ENCODE measurements at regions not wholly inside any gene's neighbourhood (a gene's known extent, or its start where the extent isn't known, plus 50 kb on each side); places are given as distances from the start of the nearest gene placed in this dataset.
"Not testable (repeated sequence)": the region's sequence is repeated elsewhere in the genome, so short reads cannot be mapped to it uniquely, and the experiment has no call there.

GRCh38 chr2:105496271-105496670 lies 97.4 kb upstream of the FHL2 start:
- Histone ChIP-seq H3K27ac (ENCODE audit: low read length) (no peak overlapping the region), H3K9me3 (ENCODE audit: control insufficient read depth in 1 of 2, low read length in 2 of 2) (peaks cover 5 to 9% of the 10 kb centered on the region in 2 donors), H3K4me3 (ENCODE audit: low read depth in 1 of 2, low read length in 2 of 2) (no peak overlapping the region), H3K27me3 (ENCODE audit: low read depth, low read length) (no peaks in the 10 kb centered on the region), H3K36me3 (ENCODE audit: control insufficient read depth in 1 of 2, insufficient read depth in 2 of 2, low read length in 2 of 2) (no peaks in the 10 kb centered on the region), H3K4me1 (ENCODE audit: control insufficient read depth in 1 of 2, insufficient read depth in 2 of 2, low read length in 2 of 2) (no peaks in the 10 kb centered on the region)

DNA sequence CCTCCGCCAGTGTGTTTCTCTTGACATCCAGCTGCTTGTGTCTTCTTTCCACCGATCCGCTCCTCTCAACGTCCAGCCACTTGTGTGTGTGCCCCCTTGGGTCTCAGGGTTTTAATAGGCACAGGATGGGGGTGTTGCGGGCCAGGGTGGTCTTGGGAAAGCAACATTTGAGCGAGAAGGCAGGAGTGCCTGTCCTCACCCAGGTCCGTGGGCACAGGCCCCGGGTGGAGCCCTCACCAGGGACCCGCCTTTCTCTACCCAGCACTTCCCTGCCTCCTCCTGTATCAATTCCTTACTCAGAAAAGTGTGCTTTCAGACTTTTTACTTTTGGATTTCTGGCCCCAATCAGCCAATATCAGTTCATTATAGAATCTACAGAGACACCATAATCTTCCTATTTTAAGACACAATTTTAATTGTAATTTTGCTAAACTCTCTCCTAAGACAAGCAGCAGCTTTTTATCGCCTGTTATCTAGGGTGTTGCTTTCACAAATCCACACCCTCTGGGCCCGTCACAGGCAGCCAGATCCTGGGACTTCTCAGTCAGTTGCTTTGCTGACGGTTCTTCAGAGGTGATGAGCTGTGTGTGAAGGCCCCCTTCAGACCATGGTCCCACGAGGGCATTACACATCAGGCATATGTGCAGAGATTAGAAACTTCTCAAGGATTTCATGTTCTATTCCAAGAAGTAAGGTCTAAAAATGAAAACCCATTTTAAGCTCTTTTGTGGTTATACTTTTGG lies 96.0 kb upstream of the FHL2 start:
- H3K27me3 ChIP-seq (ENCODE audit: low read depth, low read length) = no peaks in the 10 kb centered on the region
- no peaks in the 10 kb centered on the region for H3K4me1 ChIP-seq (ENCODE audit: control insufficient read depth in 1 of 2, insufficient read depth in 2 of 2, low read length in 2 of 2)
- H3K9me3 ChIP-seq (ENCODE audit: control insufficient read depth in 1 of 2, low read length in 2 of 2) = peaks cover 5 to 9% of the 10 kb centered on the region in 2 donors
- no peak overlapping the region for H3K27ac ChIP-seq (ENCODE audit: low read length)
- H3K36me3 ChIP-seq (ENCODE audit: control insufficient read depth in 1 of 2, insufficient read depth in 2 of 2, low read length in 2 of 2) = no peaks in the 10 kb centered on the region
- H3K4me3 ChIP-seq (ENCODE audit: low read depth in 1 of 2, low read length in 2 of 2) = no peak overlapping the region

- Histone ChIP-seq H3K27ac (ENCODE audit: low read length) (no peak overlapping the region), H3K4me3 (ENCODE audit: low read depth in 1 of 2, low read length in 2 of 2) (no peak overlapping the region)
These were observed 92.1 kb upstream of the FHL2 start for GRCh38 chr2:105490956-105491355.

DNA sequence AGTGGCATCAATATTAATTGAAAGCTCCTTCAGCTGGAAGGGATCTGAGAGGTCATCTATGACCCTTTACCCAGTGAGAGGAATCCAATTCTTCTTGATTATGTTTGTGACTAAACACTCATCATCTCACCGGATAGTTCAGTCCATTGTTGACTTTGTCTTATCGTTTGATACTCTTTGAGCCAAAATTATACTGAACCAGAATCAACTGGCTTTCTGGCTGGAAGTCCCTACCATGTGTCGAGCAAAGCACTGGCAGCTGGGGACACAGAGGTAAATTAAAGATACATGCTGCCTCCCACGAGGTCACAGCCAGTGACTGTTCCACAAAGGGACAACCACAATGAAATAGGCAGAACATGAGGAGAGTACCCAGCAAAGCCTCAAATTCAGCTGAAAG lies 91.4 kb upstream of the FHL2 start:
- Histone ChIP-seq H3K27me3 (ENCODE audit: low read depth, low read length) (no peaks in the 10 kb centered on the region), H3K36me3 (ENCODE audit: control insufficient read depth in 1 of 2, insufficient read depth in 2 of 2, low read length in 2 of 2) (no peaks in the 10 kb centered on the region), H3K4me3 (ENCODE audit: low read depth in 1 of 2, low read length in 2 of 2) (no peak overlapping the region), H3K27ac (ENCODE audit: low read length) (no peak overlapping the region), H3K4me1 (ENCODE audit: control insufficient read depth in 1 of 2, insufficient read depth in 2 of 2, low read length in 2 of 2) (no peaks in the 10 kb centered on the region), H3K9me3 (ENCODE audit: control insufficient read depth in 1 of 2, low read length in 2 of 2) (peaks cover 5 to 9% of the 10 kb centered on the region in 2 donors)

More at GRCh38 chr2:105490956-105491355, 92.1 kb upstream of the FHL2 start:
- Histone ChIP-seq H3K9me3 (ENCODE audit: control insufficient read depth in 1 of 2, low read length in 2 of 2) (peaks cover 5 to 9% of the 10 kb centered on the region in 2 donors), H3K36me3 (ENCODE audit: control insufficient read depth in 1 of 2, insufficient read depth in 2 of 2, low read length in 2 of 2) (no peaks in the 10 kb centered on the region), H3K4me1 (ENCODE audit: control insufficient read depth in 1 of 2, insufficient read depth in 2 of 2, low read length in 2 of 2) (no peaks in the 10 kb centered on the region), H3K27me3 (ENCODE audit: low read depth, low read length) (no peaks in the 10 kb centered on the region)

DNA sequence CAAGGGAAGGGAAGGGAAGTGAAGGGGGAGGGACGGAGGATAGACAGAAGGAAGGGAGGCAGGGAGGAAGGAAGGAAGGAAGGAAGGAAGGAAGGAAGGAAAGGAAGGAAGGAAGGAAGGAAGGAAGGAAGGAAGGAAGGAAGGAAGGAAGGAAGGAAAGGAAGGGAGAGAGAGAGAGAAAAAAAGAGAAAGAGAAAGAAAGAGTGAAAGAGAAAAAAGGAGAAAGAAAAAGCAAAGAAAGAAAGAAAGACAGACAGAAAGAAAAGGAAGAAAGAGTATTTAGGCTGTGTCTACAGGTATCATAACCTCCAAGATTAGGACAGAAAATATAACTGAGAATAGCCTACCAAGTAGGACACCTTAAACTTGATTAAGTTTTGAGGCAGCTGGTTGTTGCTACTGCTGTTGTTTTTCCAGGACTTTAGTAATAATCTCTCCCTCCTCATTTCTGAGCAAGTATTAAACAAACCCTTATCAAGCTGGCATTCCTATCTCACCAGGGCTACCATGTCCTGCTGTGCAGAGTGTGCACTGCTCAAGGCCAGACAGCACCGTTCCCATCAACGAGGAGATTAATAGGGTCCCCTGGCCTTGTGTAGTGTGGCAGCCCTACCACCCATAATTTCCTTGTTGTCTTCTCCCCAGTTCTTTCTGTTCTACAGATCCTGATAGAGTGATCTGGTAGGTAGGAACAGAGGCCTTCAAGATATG lies 90.5 kb upstream of the FHL2 start:
- Histone ChIP-seq H3K9me3 (ENCODE audit: control insufficient read depth in 1 of 2, low read length in 2 of 2) (peaks cover 5 to 9% of the 10 kb centered on the region in 2 donors), H3K27me3 (ENCODE audit: low read depth, low read length) (no peaks in the 10 kb centered on the region), H3K4me3 (ENCODE audit: low read depth in 1 of 2, low read length in 2 of 2) (no peak overlapping the region), H3K27ac (ENCODE audit: low read length) (no peak overlapping the region), H3K4me1 (ENCODE audit: control insufficient read depth in 1 of 2, insufficient read depth in 2 of 2, low read length in 2 of 2) (no peaks in the 10 kb centered on the region), H3K36me3 (ENCODE audit: control insufficient read depth in 1 of 2, insufficient read depth in 2 of 2, low read length in 2 of 2) (no peaks in the 10 kb centered on the region)

DNA sequence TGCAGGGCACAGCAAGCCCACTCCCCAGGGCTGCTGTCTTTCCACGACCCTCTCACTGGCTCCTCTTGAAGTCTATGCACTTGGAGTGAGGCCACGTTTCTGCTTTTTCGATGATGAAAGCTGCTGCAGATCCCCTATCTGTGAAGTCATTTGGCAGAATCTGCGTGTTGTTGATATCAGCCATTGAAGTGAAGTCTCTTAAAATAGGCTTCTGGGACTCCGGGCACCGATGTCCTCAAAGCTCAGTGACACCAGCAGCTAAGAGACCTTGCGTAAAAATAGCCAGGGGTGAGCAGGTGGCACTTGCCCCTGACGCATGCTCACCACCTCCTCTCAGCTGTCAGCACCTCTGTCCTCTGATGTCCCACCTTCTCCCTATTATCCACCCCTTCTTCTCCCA lies 89.4 kb upstream of the FHL2 start:
- Histone ChIP-seq H3K9me3 (ENCODE audit: control insufficient read depth in 1 of 2, low read length in 2 of 2) (peaks cover 5 to 9% of the 10 kb centered on the region in 2 donors), H3K4me3 (ENCODE audit: low read depth in 1 of 2, low read length in 2 of 2) (no peak overlapping the region), H3K36me3 (ENCODE audit: control insufficient read depth in 1 of 2, insufficient read depth in 2 of 2, low read length in 2 of 2) (no peaks in the 10 kb centered on the region), H3K27me3 (ENCODE audit: low read depth, low read length) (no peaks in the 10 kb centered on the region), H3K4me1 (ENCODE audit: control insufficient read depth in 1 of 2, insufficient read depth in 2 of 2, low read length in 2 of 2) (no peaks in the 10 kb centered on the region), H3K27ac (ENCODE audit: low read length) (no peak overlapping the region)

DNA sequence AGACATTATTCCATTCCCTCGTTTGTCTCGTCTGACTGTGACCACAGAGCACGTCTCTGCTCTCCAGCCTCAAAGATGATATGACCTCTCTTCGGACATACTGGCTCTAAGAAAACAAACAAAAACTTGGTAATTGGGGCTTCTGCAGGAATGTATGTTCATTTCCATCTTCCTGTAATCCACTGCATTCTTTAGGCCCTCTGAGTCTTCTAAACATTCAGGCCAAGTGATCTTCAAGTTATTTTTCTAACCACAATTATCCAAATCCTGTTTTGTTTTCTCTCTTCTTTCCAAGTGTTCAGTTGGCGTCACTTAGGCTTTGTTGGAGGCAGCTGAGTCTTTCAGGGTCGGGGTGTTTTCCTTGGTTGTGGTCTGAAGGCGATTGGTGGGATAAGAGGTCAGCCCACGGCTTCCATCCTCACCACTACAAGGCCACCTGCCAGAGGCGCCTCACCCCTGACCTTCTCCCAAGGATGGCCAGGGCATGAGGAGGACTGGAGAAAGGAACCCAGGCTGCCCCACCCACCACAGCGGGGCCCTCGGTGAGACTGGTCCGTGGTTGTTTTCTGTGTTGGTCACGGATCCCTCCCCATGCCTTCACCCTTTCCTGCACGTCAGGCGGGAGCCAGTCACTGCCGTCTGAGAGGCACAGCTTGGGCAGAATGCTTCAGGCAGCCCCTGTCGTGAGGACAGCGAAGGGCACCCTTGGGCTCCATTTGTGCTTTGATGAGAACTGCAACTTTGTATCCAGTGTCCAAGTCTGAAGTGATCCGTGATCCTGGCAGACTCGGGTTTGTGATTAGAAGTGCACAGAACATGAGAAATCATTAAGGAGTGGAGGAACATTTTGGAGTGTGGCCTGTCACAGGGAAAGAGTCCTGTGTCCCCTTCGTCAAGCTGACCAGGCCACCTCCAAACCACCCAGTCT lies 88.6 kb upstream of the FHL2 start:
- Histone ChIP-seq H3K36me3 (ENCODE audit: control insufficient read depth in 1 of 2, insufficient read depth in 2 of 2, low read length in 2 of 2) (no peaks in the 10 kb centered on the region), H3K4me3 (ENCODE audit: low read depth in 1 of 2, low read length in 2 of 2) (no peak overlapping the region), H3K4me1 (ENCODE audit: control insufficient read depth in 1 of 2, insufficient read depth in 2 of 2, low read length in 2 of 2) (no peaks in the 10 kb centered on the region), H3K27me3 (ENCODE audit: low read depth, low read length) (no peaks in the 10 kb centered on the region), H3K27ac (ENCODE audit: low read length) (no peak overlapping the region), H3K9me3 (ENCODE audit: control insufficient read depth in 1 of 2, low read length in 2 of 2) (peaks cover 0 to 3% of the 10 kb centered on the region in 2 donors)

DNA sequence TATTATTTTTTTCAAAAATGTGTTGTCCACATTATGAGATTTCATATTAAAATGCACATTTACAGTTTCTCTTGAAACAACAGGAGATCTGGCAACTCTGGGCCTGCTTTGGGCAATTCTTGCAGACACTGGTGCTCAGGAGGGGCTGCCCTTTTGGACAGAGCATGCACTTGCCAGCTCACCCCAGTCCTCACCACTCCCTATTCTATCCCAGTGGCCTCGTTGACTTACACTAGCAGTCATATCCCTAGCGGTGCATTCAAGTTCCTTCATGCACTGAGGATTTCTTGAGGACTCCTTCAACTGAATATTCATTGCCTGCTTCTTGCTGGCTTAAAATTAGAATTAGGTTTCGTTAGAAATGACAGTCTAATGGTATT lies 87.9 kb upstream of the FHL2 start:
- Histone ChIP-seq H3K27ac (ENCODE audit: low read length) (no peak overlapping the region), H3K36me3 (ENCODE audit: control insufficient read depth in 1 of 2, insufficient read depth in 2 of 2, low read length in 2 of 2) (no peaks in the 10 kb centered on the region), H3K9me3 (ENCODE audit: control insufficient read depth in 1 of 2, low read length in 2 of 2) (no peaks in the 10 kb centered on the region), H3K4me3 (ENCODE audit: low read depth in 1 of 2, low read length in 2 of 2) (no peak overlapping the region), H3K27me3 (ENCODE audit: low read depth, low read length) (no peaks in the 10 kb centered on the region), H3K4me1 (ENCODE audit: control insufficient read depth in 1 of 2, insufficient read depth in 2 of 2, low read length in 2 of 2) (no peaks in the 10 kb centered on the region)

DNA sequence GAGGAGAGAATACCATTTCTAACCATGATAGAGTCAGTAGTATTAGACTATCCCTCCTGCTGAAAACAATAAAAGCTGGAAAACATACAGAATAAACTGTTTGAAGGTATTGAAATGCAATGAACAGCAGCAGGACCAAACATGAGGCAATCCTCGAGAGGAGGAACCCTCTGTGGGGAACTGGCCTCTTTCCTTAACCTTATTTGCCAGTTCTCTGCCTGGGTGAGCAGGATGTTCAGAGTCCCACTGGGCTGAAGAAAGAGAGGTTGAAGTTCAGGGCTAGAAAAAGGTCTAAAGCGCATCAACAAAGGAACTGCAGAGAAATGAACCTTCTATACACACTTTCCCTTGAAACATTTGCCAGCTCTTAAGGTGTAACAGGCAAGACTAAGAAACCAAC lies 79.8 kb upstream of the FHL2 start:
- Histone ChIP-seq H3K36me3 (ENCODE audit: control insufficient read depth in 1 of 2, insufficient read depth in 2 of 2, low read length in 2 of 2) (no peaks in the 10 kb centered on the region), H3K4me3 (ENCODE audit: low read depth in 1 of 2, low read length in 2 of 2) (no peak overlapping the region), H3K4me1 (ENCODE audit: control insufficient read depth in 1 of 2, insufficient read depth in 2 of 2, low read length in 2 of 2) (no peaks in the 10 kb centered on the region), H3K9me3 (ENCODE audit: control insufficient read depth in 1 of 2, low read length in 2 of 2) (no peaks in the 10 kb centered on the region), H3K27ac (ENCODE audit: low read length) (no peak overlapping the region), H3K27me3 (ENCODE audit: low read depth, low read length) (no peaks in the 10 kb centered on the region)

- not testable (repeated sequence) for H3K9me3 ChIP-seq (ENCODE audit: control insufficient read depth in 1 of 2, low read length in 2 of 2); H3K27me3 ChIP-seq (ENCODE audit: low read depth, low read length); H3K27ac ChIP-seq (ENCODE audit: low read length); H3K4me1 ChIP-seq (ENCODE audit: control insufficient read depth in 1 of 2, insufficient read depth in 2 of 2, low read length in 2 of 2); H3K4me3 ChIP-seq (ENCODE audit: low read depth in 1 of 2, low read length in 2 of 2); H3K36me3 ChIP-seq (ENCODE audit: control insufficient read depth in 1 of 2, insufficient read depth in 2 of 2, low read length in 2 of 2)
These were observed 78.3 kb upstream of the FHL2 start for GRCh38 chr2:105477050-105477620.

GRCh38 chr2:105473011-105473410 lies 74.2 kb upstream of the FHL2 start:
- no peaks in the 10 kb centered on the region for H3K9me3 ChIP-seq (ENCODE audit: control insufficient read depth in 1 of 2, low read length in 2 of 2)
- H3K27me3 ChIP-seq (ENCODE audit: low read depth, low read length) = no peaks in the 10 kb centered on the region
- no peak overlapping the region for H3K27ac ChIP-seq (ENCODE audit: low read length)
- H3K4me3 ChIP-seq (ENCODE audit: low read depth in 1 of 2, low read length in 2 of 2) = no peak overlapping the region
- no peaks in the 10 kb centered on the region for H3K36me3 ChIP-seq (ENCODE audit: control insufficient read depth in 1 of 2, insufficient read depth in 2 of 2, low read length in 2 of 2)
- H3K4me1 ChIP-seq (ENCODE audit: control insufficient read depth in 1 of 2, insufficient read depth in 2 of 2, low read length in 2 of 2) = no peaks in the 10 kb centered on the region
